Fibroblast of lung (primary cell): ENCODE measurements at regions not wholly inside any gene's neighbourhood (a gene's known extent, or its start where the extent isn't known, plus 50 kb on each side); places are given as distances from the start of the nearest gene placed in this dataset.
"Not testable (repeated sequence)": the region's sequence is repeated elsewhere in the genome, so short reads cannot be mapped to it uniquely, and the experiment has no call there.

Source experiments
- DNase-seq, 2 donors: peaks; one replicate each; pipeline versions ENCODE4 v3.0.0 to v3.0.0-alpha.2; 2010; ENCODE audit warnings: low read depth in 2 of 2
- H2AFZ ChIP-seq: 2 replicates; pipeline ENCODE4 v1.5.1; 2012; ENCODE audit warnings: low read length, control low read depth, inconsistent platforms
- H3K27ac ChIP-seq: 2 replicates; pipeline ENCODE4 v1.5.1; 2011; ENCODE audit warnings: low read length, control low read depth; ENCODE audit not compliant: insufficient read depth
- H3K27me3 ChIP-seq: 2 replicates; pipeline ENCODE4 v1.5.1; 2011; ENCODE audit warnings: mild to moderate bottlenecking, low read length; ENCODE audit not compliant: control insufficient read depth, insufficient read depth
- H3K36me3 ChIP-seq: 2 replicates; pipeline ENCODE4 v1.5.1; 2011; ENCODE audit warnings: low read length; ENCODE audit not compliant: control insufficient read depth, insufficient read depth
- H3K4me1 ChIP-seq: 2 replicates; pipeline ENCODE4 v1.5.1; 2011; ENCODE audit warnings: low read length; ENCODE audit not compliant: control insufficient read depth, insufficient read depth; ENCODE audit errors: extremely low read depth
- H3K4me2 ChIP-seq: 2 replicates; pipeline ENCODE4 v1.5.1; 2011; ENCODE audit warnings: low read length, control low read depth; ENCODE audit not compliant: insufficient read depth; ENCODE audit errors: extremely low read depth
- H3K4me3 ChIP-seq, 4 experiments: fragments of 200-600 bp in 1 of 4; sonication (generic) in 1 of 4; replicated peaks in 1 of 4; 2 replicates each; pipeline ENCODE4 v1.5.1; 2011 to 2016; ENCODE audit warnings: low read length in 4 of 4, low read depth in 3 of 4, mild to moderate bottlenecking in 3 of 4, control low read depth in 2 of 4, inconsistent platforms in 1 of 4, mixed read lengths in 1 of 4; ENCODE audit not compliant: insufficient read depth in 1 of 4; ENCODE audit errors: control extremely low read depth in 1 of 4
- H3K79me2 ChIP-seq: 2 replicates; pipeline ENCODE4 v1.5.1; 2012; ENCODE audit warnings: mild to moderate bottlenecking, low read length, inconsistent platforms; ENCODE audit not compliant: control insufficient read depth, insufficient read depth
- H3K9ac ChIP-seq: 2 replicates; pipeline ENCODE4 v1.5.1; 2011; ENCODE audit warnings: mild to moderate bottlenecking, low read length, control low read depth; ENCODE audit not compliant: insufficient read depth
- H3K9me3 ChIP-seq: 2 replicates; pipeline ENCODE4 v1.5.1; 2012; ENCODE audit warnings: low read depth, low read length; ENCODE audit not compliant: control insufficient read depth, insufficient read depth
- H4K20me1 ChIP-seq: 2 replicates; pipeline ENCODE4 v1.5.1; 2011; ENCODE audit warnings: low read length; ENCODE audit not compliant: control insufficient read depth, insufficient read depth; ENCODE audit errors: extremely low read depth
- CTCF ChIP-seq, 2 donors: IDR thresholded peaks in 1 of 2; conservative IDR thresholded peaks in 1 of 2; 1 replicate in 1 of 2; 2 replicates in 1 of 2; pipeline ENCODE4 v1.5.1; 2011 to 2012; ENCODE audit warnings: low read length in 2 of 2, control low read depth in 1 of 2, inconsistent platforms in 1 of 2, low read depth in 1 of 2, mild to moderate bottlenecking in 1 of 2
- EZH2 ChIP-seq: IDR thresholded peaks from 2 replicates; pipeline ENCODE4 v1.5.1; 2012; ENCODE audit warnings: low read length, control low read depth, mild to moderate bottlenecking; ENCODE audit errors: missing control alignments

- no peak overlapping the region for H3K27ac ChIP-seq
- H3K9ac ChIP-seq, result no peak overlapping the region
- no peaks in the 10 kb centered on the region for H3K36me3 ChIP-seq
- H2AFZ ChIP-seq, result no peak overlapping the region
- H3K9me3 ChIP-seq, result no peaks in the 10 kb centered on the region
- no peaks in the 10 kb centered on the region for H3K27me3 ChIP-seq
- no peaks in the 10 kb centered on the region for H3K4me1 ChIP-seq
- no peak overlapping the region for H3K4me3 ChIP-seq
- H3K79me2 ChIP-seq, result no peaks in the 10 kb centered on the region
- TF ChIP-seq CTCF (conservative IDR thresholded peaks at IDR 0.05 in 1 of 2, IDR thresholded peaks at IDR 0.05 in 1 of 2; ENCODE audit: low read depth in 1 of 2, low read length in 2 of 2) (no peak), EZH2 (no peak)
- H4K20me1 ChIP-seq, result no peaks in the 10 kb centered on the region
- peak in 1 of 2 donors; percentile 26 for DNase-seq
- H3K4me2 ChIP-seq, result no peak overlapping the region
These were observed 336.2 kb downstream of the SLC7A11 start for GRCh38 chr4:137905930-137906329.

- H3K27ac ChIP-seq, result no peak overlapping the region
- H3K79me2 ChIP-seq, result no peaks in the 10 kb centered on the region
- H2AFZ ChIP-seq, result no peak overlapping the region
- H3K9ac ChIP-seq, result no peak overlapping the region
- TF ChIP-seq CTCF (conservative IDR thresholded peaks at IDR 0.05 in 1 of 2, IDR thresholded peaks at IDR 0.05 in 1 of 2; ENCODE audit: low read depth in 1 of 2, low read length in 2 of 2), result no peak
- no peak for TF ChIP-seq EZH2
- H3K27me3 ChIP-seq, result no peaks in the 10 kb centered on the region
- H3K4me1 ChIP-seq, result no peaks in the 10 kb centered on the region
- H3K4me3 ChIP-seq, result no peak overlapping the region
- no peaks in the 10 kb centered on the region for H3K9me3 ChIP-seq
- DNase-seq, result no peak
- H4K20me1 ChIP-seq, result no peaks in the 10 kb centered on the region
- H3K36me3 ChIP-seq, result no peaks in the 10 kb centered on the region
- no peak overlapping the region for H3K4me2 ChIP-seq
These were observed 341.0 kb downstream of the SLC7A11 start for GRCh38 chr4:137901114-137901513.

- Histone ChIP-seq H3K79me2 (no peaks in the 10 kb centered on the region), H3K4me3 (no peak overlapping the region), H3K27me3 (no peaks in the 10 kb centered on the region), H4K20me1 (no peaks in the 10 kb centered on the region), H3K4me2 (no peak overlapping the region), H3K9me3 (no peaks in the 10 kb centered on the region), H3K27ac (no peak overlapping the region), H3K36me3 (no peaks in the 10 kb centered on the region), H3K4me1 (no peaks in the 10 kb centered on the region), H3K9ac (no peak overlapping the region), H2AFZ (no peak overlapping the region)
- DNase-seq, result peak in 1 of 2 donors; percentile 45
- TF ChIP-seq EZH2 (no peak), CTCF (conservative IDR thresholded peaks at IDR 0.05 in 1 of 2, IDR thresholded peaks at IDR 0.05 in 1 of 2; ENCODE audit: low read depth in 1 of 2, low read length in 2 of 2) (no peak)
These were observed 345.9 kb downstream of the SLC7A11 start for GRCh38 chr4:137896221-137896737.

- H3K79me2 ChIP-seq, H2AFZ ChIP-seq, H3K9ac ChIP-seq, DNase-seq, H3K4me2 ChIP-seq, H3K4me3 ChIP-seq, H4K20me1 ChIP-seq, H3K4me1 ChIP-seq, H3K27ac ChIP-seq, H3K36me3 ChIP-seq, H3K9me3 ChIP-seq, H3K27me3 ChIP-seq: not testable (repeated sequence)
These were observed 346.6 kb downstream of the SLC7A11 start for GRCh38 chr4:137895515-137895914.
